ENCODE measurements at regions not wholly inside any gene's neighbourhood (a gene's known extent, or its start where the extent isn't known, plus 50 kb on each side); places are given as distances from the start of the nearest gene placed in this dataset.

- TF ChIP-seq, protein P1, sequence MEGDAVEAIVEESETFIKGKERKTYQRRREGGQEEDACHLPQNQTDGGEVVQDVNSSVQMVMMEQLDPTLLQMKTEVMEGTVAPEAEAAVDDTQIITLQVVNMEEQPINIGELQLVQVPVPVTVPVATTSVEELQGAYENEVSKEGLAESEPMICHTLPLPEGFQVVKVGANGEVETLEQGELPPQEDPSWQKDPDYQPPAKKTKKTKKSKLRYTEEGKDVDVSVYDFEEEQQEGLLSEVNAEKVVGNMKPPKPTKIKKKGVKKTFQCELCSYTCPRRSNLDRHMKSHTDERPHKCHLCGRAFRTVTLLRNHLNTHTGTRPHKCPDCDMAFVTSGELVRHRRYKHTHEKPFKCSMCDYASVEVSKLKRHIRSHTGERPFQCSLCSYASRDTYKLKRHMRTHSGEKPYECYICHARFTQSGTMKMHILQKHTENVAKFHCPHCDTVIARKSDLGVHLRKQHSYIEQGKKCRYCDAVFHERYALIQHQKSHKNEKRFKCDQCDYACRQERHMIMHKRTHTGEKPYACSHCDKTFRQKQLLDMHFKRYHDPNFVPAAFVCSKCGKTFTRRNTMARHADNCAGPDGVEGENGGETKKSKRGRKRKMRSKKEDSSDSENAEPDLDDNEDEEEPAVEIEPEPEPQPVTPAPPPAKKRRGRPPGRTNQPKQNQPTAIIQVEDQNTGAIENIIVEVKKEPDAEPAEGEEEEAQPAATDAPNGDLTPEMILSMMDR (IDR thresholded peaks at IDR 0.05) = no peak
- no peak for TF ChIP-seq ZFX (IDR thresholded peaks at IDR 0.05; ENCODE audit: borderline replicate concordance)
Measured at GRCh38 chr5:124071039-124071438, 559.1 kb downstream of the CSNK1G3 start.

All from 22Rv1 (cell line).